GM23338 (cell line): ENCODE measurements at regions not wholly inside any gene's neighbourhood (a gene's known extent, or its start where the extent isn't known, plus 50 kb on each side); places are given as distances from the start of the nearest gene placed in this dataset.

Experiments
- CREB1 ChIP-seq: fragments of 250-450 bp; sonication (Bioruptor Pico); IDR thresholded peaks from 2 replicates; pipeline ENCODE4 v1.5.0; 2020; ENCODE audit warnings: low read depth, mild to moderate bottlenecking, moderate library complexity
- EZH2phosphoT487 ChIP-seq: fragments of 200-600 bp; sonication (generic); IDR thresholded peaks from one replicate; pipeline ENCODE4 v1.8.1; 2018; ENCODE audit warnings: antibody characterized with exemption; ENCODE audit not compliant: unreplicated experiment
- JUNB ChIP-seq: IDR thresholded peaks from one replicate; pipeline ENCODE4 v1.6.1; 2016; ENCODE audit warnings: antibody characterized with exemption; ENCODE audit not compliant: unreplicated experiment
- ZNF114 ChIP-seq: fragments of 250-450 bp; sonication (Bioruptor Pico); IDR thresholded peaks from 2 replicates; pipeline ENCODE4 v1.5.0; 2020; ENCODE audit warnings: mild to moderate bottlenecking, moderate library complexity
- ZNF331 ChIP-seq: fragments of 250-450 bp; sonication (Bioruptor Pico); IDR thresholded peaks from 2 replicates; pipeline ENCODE4 v1.5.0; 2020; ENCODE audit warnings: low read depth, mild to moderate bottlenecking, moderate library complexity
- TF ChIP-seq, protein P1 (sequence below): fragments of 250-450 bp; sonication (Bioruptor Pico); IDR thresholded peaks from 2 replicates; pipeline ENCODE4 v1.5.0; 2020; ENCODE audit warnings: mild to moderate bottlenecking, moderate library complexity
- TF ChIP-seq, protein P2 (sequence below), 2 experiments: fragments of 200-600 bp in 1 of 2; sonication (generic) in 1 of 2; conservative IDR thresholded peaks; 2 replicates each; pipeline versions ENCODE4 v1.5.1 to v1.6.1; 2016 to 2017; ENCODE audit warnings: antibody characterized with exemption in 2 of 2, low read depth in 2 of 2, mild to moderate bottlenecking in 2 of 2, moderate library complexity in 1 of 2
- TF ChIP-seq, protein P3 (sequence below): IDR thresholded peaks from 2 replicates; pipeline ENCODE4 v1.6.1; 2016; ENCODE audit warnings: antibody characterized with exemption

DNA sequence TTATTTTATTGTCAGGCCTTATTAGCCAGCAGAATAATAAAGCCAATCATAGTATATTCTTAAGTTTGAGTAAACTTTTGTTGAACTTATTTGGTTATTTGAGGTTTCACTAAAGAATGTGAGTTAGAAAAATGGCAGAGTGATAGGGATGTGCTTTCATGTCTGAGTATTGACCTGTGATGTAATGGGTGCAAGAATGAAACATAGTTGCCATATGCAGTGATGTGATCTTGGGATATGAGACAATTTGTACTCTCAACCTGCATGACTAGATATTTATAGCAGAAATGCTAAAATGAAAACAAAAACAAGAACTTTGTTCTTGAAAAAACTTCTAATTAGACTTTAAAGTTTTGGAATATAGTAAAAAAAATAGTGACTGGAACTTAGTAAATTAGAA lies 97.9 kb downstream of the DISP1 start (continued):
- TF ChIP-seq, protein P1, sequence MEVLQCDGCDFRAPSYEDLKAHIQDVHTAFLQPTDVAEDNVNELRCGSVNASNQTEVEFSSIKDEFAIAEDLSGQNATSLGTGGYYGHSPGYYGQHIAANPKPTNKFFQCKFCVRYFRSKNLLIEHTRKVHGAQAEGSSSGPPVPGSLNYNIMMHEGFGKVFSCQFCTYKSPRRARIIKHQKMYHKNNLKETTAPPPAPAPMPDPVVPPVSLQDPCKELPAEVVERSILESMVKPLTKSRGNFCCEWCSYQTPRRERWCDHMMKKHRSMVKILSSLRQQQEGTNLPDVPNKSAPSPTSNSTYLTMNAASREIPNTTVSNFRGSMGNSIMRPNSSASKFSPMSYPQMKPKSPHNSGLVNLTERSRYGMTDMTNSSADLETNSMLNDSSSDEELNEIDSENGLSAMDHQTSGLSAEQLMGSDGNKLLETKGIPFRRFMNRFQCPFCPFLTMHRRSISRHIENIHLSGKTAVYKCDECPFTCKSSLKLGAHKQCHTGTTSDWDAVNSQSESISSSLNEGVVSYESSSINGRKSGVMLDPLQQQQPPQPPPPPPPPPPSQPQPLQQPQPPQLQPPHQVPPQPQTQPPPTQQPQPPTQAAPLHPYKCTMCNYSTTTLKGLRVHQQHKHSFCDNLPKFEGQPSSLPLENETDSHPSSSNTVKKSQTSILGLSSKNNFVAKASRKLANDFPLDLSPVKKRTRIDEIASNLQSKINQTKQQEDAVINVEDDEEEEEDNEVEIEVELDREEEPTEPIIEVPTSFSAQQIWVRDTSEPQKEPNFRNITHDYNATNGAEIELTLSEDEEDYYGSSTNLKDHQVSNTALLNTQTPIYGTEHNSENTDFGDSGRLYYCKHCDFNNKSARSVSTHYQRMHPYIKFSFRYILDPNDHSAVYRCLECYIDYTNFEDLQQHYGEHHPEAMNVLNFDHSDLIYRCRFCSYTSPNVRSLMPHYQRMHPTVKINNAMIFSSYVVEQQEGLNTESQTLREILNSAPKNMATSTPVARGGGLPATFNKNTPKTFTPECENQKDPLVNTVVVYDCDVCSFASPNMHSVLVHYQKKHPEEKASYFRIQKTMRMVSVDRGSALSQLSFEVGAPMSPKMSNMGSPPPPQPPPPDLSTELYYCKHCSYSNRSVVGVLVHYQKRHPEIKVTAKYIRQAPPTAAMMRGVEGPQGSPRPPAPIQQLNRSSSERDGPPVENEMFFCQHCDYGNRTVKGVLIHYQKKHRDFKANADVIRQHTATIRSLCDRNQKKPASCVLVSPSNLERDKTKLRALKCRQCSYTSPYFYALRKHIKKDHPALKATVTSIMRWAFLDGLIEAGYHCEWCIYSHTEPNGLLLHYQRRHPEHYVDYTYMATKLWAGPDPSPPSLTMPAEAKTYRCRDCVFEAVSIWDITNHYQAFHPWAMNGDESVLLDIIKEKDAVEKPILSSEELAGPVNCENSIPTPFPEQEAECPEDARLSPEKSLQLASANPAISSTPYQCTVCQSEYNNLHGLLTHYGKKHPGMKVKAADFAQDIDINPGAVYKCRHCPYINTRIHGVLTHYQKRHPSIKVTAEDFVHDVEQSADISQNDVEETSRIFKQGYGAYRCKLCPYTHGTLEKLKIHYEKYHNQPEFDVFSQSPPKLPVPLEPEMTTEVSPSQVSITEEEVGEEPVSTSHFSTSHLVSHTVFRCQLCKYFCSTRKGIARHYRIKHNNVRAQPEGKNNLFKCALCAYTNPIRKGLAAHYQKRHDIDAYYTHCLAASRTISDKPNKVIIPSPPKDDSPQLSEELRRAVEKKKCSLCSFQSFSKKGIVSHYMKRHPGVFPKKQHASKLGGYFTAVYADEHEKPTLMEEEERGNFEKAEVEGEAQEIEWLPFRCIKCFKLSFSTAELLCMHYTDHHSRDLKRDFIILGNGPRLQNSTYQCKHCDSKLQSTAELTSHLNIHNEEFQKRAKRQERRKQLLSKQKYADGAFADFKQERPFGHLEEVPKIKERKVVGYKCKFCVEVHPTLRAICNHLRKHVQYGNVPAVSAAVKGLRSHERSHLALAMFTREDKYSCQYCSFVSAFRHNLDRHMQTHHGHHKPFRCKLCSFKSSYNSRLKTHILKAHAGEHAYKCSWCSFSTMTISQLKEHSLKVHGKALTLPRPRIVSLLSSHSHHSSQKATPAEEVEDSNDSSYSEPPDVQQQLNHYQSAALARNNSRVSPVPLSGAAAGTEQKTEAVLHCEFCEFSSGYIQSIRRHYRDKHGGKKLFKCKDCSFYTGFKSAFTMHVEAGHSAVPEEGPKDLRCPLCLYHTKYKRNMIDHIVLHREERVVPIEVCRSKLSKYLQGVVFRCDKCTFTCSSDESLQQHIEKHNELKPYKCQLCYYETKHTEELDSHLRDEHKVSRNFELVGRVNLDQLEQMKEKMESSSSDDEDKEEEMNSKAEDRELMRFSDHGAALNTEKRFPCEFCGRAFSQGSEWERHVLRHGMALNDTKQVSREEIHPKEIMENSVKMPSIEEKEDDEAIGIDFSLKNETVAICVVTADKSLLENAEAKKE = no peak
- TF ChIP-seq ZNF114 (no peak), CREB1 (CRISPR knock-in tag) (no peak), ZNF331 (no peak), JUNB (no peak), EZH2phosphoT487 (no peak)
- TF ChIP-seq, protein P2, sequence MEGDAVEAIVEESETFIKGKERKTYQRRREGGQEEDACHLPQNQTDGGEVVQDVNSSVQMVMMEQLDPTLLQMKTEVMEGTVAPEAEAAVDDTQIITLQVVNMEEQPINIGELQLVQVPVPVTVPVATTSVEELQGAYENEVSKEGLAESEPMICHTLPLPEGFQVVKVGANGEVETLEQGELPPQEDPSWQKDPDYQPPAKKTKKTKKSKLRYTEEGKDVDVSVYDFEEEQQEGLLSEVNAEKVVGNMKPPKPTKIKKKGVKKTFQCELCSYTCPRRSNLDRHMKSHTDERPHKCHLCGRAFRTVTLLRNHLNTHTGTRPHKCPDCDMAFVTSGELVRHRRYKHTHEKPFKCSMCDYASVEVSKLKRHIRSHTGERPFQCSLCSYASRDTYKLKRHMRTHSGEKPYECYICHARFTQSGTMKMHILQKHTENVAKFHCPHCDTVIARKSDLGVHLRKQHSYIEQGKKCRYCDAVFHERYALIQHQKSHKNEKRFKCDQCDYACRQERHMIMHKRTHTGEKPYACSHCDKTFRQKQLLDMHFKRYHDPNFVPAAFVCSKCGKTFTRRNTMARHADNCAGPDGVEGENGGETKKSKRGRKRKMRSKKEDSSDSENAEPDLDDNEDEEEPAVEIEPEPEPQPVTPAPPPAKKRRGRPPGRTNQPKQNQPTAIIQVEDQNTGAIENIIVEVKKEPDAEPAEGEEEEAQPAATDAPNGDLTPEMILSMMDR (conservative IDR thresholded peaks at IDR 0.05; ENCODE audit: low read depth in 2 of 2) = no peak
- TF ChIP-seq, protein P3, sequence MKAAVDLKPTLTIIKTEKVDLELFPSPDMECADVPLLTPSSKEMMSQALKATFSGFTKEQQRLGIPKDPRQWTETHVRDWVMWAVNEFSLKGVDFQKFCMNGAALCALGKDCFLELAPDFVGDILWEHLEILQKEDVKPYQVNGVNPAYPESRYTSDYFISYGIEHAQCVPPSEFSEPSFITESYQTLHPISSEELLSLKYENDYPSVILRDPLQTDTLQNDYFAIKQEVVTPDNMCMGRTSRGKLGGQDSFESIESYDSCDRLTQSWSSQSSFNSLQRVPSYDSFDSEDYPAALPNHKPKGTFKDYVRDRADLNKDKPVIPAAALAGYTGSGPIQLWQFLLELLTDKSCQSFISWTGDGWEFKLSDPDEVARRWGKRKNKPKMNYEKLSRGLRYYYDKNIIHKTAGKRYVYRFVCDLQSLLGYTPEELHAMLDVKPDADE = no peak
